Epithelial cell of proximal tubule (primary cell): ENCODE measurements at regions not wholly inside any gene's neighbourhood (a gene's known extent, or its start where the extent isn't known, plus 50 kb on each side); places are given as distances from the start of the nearest gene placed in this dataset.

Source experiments
- DNase-seq: peaks from one replicate; pipeline ENCODE4 v3.0.0-alpha.2; 2011; ENCODE audit warnings: low read depth
- H3K4me3 ChIP-seq: 2 replicates; pipeline ENCODE4 v1.5.1; 2011; ENCODE audit warnings: low read depth, mild to moderate bottlenecking, low read length
- CTCF ChIP-seq: conservative IDR thresholded peaks from 2 replicates; pipeline ENCODE4 v1.5.1; 2012; ENCODE audit warnings: low read depth, mild to moderate bottlenecking, low read length

DNA sequence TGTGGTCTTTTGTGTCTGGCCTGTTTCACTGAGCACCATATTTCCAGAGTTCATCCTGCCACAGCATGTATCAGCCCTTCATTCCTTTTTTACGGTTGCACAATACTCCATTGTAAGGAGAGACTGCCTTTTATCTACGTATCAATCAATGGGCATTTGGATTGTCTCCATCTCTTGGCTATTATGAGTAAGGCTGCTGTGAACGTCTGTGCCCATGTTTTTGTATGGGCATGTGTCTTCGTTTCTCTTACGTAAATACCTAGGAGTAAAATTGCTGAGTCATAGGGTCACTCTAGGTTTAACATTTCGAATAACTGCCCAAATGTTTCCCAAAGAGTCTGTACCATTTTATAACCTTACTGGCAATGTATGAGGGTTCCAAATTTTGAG lies 202.8 kb upstream of the FOXF1 start:
- no peak for TF ChIP-seq CTCF
- no peak for DNase-seq
- no peak overlapping the region for H3K4me3 ChIP-seq

- H3K4me3 ChIP-seq: no peak overlapping the region
- no peak for DNase-seq
- no peak for TF ChIP-seq CTCF
Observed at GRCh38 chr16:86308514-86308913, 201.8 kb upstream of the FOXF1 start.

DNA sequence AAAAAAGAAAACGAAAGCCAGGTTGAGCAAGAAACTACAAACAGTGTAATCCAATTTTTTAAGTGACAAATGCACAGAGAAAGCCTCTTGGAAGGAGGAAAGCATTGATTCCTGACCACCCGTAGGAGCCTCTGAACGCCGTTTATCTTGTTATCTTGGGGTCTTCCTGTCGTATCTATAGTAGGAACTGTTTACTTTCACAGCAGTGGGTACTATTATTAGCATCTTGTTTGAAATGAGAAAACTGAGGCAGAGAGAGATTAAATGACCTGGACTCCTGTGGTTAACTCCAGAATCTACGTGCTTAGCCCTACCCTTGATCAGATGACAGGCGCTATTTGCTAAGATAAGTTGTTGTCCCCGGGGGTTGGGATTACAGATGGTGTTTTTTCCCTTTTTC lies 196.7 kb upstream of the FOXF1 start:
- no peak overlapping the region for H3K4me3 ChIP-seq
- DNase-seq: no peak
- no peak for TF ChIP-seq CTCF

- H3K4me3 ChIP-seq: no peak overlapping the region
- no peak for TF ChIP-seq CTCF
- no peak for DNase-seq
Observed at GRCh38 chr16:86314402-86315025, 195.8 kb upstream of the FOXF1 start.

- TF ChIP-seq CTCF: no peak
- H3K4me3 ChIP-seq: no peak overlapping the region
- no peak for DNase-seq
Observed at GRCh38 chr16:86316967-86317812, 193.1 kb upstream of the FOXF1 start.

- no peak overlapping the region for H3K4me3 ChIP-seq
- no peak for TF ChIP-seq CTCF
- no peak for DNase-seq
Observed at GRCh38 chr16:86317813-86318650, 192.3 kb upstream of the FOXF1 start.
